Keratinocyte (primary cell): ENCODE measurements at regions not wholly inside any gene's neighbourhood (a gene's known extent, or its start where the extent isn't known, plus 50 kb on each side); places are given as distances from the start of the nearest gene placed in this dataset.

ENCODE experiments used
- DNase-seq: peaks from one replicate; pipeline ENCODE4 v3.0.0-alpha.2; 2011; ENCODE audit warnings: low read depth, missing footprints, low spot score
- FAIRE-seq: peaks from 2 replicates; lab custom pipeline; 2011; peaks lifted over from hg19 to GRCh38; lab: Jason Lieb, UNC
- H2AFZ ChIP-seq: 2 replicates; pipeline ENCODE4 v1.6.0; 2012; ENCODE audit warnings: low read length, control low read depth, inconsistent platforms; ENCODE audit not compliant: control insufficient read depth
- H3K27ac ChIP-seq: 2 replicates; pipeline ENCODE4 v1.5.1; 2011; ENCODE audit warnings: low read length; ENCODE audit not compliant: control insufficient read depth, insufficient read depth
- H3K27me3 ChIP-seq: 3 replicates; pipeline ENCODE4 v1.6.0; 2011; ENCODE audit warnings: low read length; ENCODE audit not compliant: control insufficient read depth, insufficient read depth; ENCODE audit errors: extremely low read depth
- H3K36me3 ChIP-seq, 2 experiments: 2 replicates in 1 of 2; 3 replicates in 1 of 2; pipeline ENCODE4 v1.5.1; 2011; ENCODE audit warnings: low read length in 2 of 2, mild to moderate bottlenecking in 1 of 2; ENCODE audit not compliant: control insufficient read depth in 2 of 2, insufficient read depth in 2 of 2; ENCODE audit errors: extremely low read depth in 1 of 2
- H3K4me1 ChIP-seq: 3 replicates; pipeline ENCODE4 v1.5.1; 2011; ENCODE audit warnings: low read length; ENCODE audit not compliant: control insufficient read depth, insufficient read depth; ENCODE audit errors: extremely low read depth
- H3K4me2 ChIP-seq: 3 replicates; pipeline ENCODE4 v1.6.0; 2011; ENCODE audit warnings: low read depth, low read length; ENCODE audit not compliant: control insufficient read depth, insufficient read depth; ENCODE audit errors: extremely low read depth
- H3K4me3 ChIP-seq, 3 experiments: fragments of 200-600 bp in 1 of 3; sonication (generic) in 1 of 3; 2 replicates in 2 of 3; 3 replicates in 1 of 3; pipeline ENCODE4 v1.5.1; 2011 to 2016; ENCODE audit warnings: low read length in 3 of 3, mild to moderate bottlenecking in 3 of 3, control low read depth in 2 of 3, inconsistent platforms in 1 of 3, low read depth in 1 of 3, mixed read lengths in 1 of 3, mixed run types in 1 of 3, moderate library complexity in 1 of 3; ENCODE audit not compliant: control insufficient read depth in 2 of 3, insufficient read depth in 2 of 3; ENCODE audit errors: extremely low read depth in 1 of 3
- H3K79me2 ChIP-seq: 2 replicates; pipeline ENCODE4 v1.6.0; 2012; ENCODE audit warnings: low read length; ENCODE audit not compliant: control insufficient read depth, insufficient read depth
- H3K9ac ChIP-seq: 3 replicates; pipeline ENCODE4 v1.6.0; 2011; ENCODE audit warnings: low read length; ENCODE audit not compliant: control insufficient read depth, insufficient read depth; ENCODE audit errors: extremely low read depth
- H3K9me1 ChIP-seq: 3 replicates; pipeline ENCODE4 v1.6.0; 2011; ENCODE audit warnings: low read length; ENCODE audit not compliant: control insufficient read depth, insufficient read depth; ENCODE audit errors: extremely low read depth
- H3K9me3 ChIP-seq: 2 replicates; pipeline ENCODE4 v1.5.1; 2012; ENCODE audit warnings: low read depth, low read length; ENCODE audit not compliant: control insufficient read depth
- H4K20me1 ChIP-seq: 3 replicates; pipeline ENCODE4 v1.6.0; 2011; ENCODE audit warnings: low read length; ENCODE audit not compliant: control insufficient read depth, insufficient read depth; ENCODE audit errors: extremely low read depth
- EZH2 ChIP-seq: IDR thresholded peaks from one replicate; pipeline ENCODE4 v1.6.1; 2012; ENCODE audit warnings: inconsistent platforms, mild to moderate bottlenecking, low read length, moderate library complexity
- dilution Hi-C: fragments of 300-500 bp; cut with MboI; formaldehyde crosslinking; loops from one replicate; pipeline ENCODE4 v1.7.0; 2020; ENCODE audit warnings: low sequenced_read_pairs; ENCODE audit not compliant: extremely low pct_ligation_motif_present
- TF ChIP-seq, protein P1 (sequence below), 3 experiments: IDR thresholded peaks in 1 of 3; conservative IDR thresholded peaks in 1 of 3; optimal IDR thresholded peaks in 1 of 3; 2 replicates in 2 of 3; 3 replicates in 1 of 3; pipeline versions ENCODE3 to v1.5.1; 2011; ENCODE audit warnings: low read length in 3 of 3, mild to moderate bottlenecking in 3 of 3, moderate library complexity in 2 of 3, control low read depth in 1 of 3, inconsistent platforms in 1 of 3; ENCODE audit not compliant: insufficient read depth in 2 of 3; ENCODE audit errors: extremely low read depth in 1 of 3

DNA sequence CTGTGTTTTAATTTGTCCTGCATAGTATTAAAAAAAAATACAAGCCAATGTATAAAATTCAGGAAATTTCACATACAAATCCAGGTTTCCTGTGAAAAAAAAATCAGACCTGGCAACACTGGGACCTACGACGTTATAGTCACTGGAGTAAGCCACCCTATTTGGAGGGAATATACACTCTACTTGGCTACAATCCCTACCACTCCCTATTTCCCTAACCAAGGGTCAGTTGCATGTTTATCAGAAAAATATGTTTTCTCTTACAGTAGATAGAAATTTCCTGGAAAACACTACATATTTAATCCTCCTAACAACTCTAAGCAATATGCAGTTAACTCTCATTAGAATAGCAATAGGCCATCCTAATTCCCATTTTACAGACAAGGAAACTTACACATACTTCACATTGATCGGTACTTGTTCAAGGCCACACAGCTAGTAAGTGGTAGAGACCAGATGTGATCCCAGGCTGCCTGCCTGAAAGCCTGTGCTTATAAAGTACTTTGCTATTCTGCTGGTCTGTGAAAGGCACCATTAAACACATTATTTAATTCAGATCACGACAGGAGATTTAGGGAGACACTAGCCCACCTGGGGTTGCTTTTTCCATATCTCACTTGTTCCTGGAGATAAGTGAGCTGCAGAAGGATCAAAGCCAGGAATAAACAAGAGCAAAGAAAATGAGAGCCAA is 70.8 kb downstream of the MFAP3 start:
- no peaks in the 10 kb centered on the region for H3K9me1 ChIP-seq
- TF ChIP-seq EZH2: no peak
- TF ChIP-seq, protein P1, sequence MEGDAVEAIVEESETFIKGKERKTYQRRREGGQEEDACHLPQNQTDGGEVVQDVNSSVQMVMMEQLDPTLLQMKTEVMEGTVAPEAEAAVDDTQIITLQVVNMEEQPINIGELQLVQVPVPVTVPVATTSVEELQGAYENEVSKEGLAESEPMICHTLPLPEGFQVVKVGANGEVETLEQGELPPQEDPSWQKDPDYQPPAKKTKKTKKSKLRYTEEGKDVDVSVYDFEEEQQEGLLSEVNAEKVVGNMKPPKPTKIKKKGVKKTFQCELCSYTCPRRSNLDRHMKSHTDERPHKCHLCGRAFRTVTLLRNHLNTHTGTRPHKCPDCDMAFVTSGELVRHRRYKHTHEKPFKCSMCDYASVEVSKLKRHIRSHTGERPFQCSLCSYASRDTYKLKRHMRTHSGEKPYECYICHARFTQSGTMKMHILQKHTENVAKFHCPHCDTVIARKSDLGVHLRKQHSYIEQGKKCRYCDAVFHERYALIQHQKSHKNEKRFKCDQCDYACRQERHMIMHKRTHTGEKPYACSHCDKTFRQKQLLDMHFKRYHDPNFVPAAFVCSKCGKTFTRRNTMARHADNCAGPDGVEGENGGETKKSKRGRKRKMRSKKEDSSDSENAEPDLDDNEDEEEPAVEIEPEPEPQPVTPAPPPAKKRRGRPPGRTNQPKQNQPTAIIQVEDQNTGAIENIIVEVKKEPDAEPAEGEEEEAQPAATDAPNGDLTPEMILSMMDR (optimal IDR thresholded peaks at IDR 0.05 in 1 of 3, IDR thresholded peaks at IDR 0.05 in 1 of 3, conservative IDR thresholded peaks at IDR 0.05 in 1 of 3; ENCODE audit: extremely low read depth in 1 of 3, insufficient read depth in 2 of 3, low read length in 3 of 3): no peak
- H2AFZ ChIP-seq: no peak overlapping the region
- no peak for FAIRE-seq
- no peak overlapping the region for H3K27ac ChIP-seq
- dilution Hi-C loops: no loop called here
- no peaks in the 10 kb centered on the region for H3K4me1 ChIP-seq
- H4K20me1 ChIP-seq: no peaks in the 10 kb centered on the region
- DNase-seq: no peak
- no peak overlapping the region for H3K9ac ChIP-seq
- H3K4me3 ChIP-seq: no peak overlapping the region
- no peaks in the 10 kb centered on the region for H3K36me3 ChIP-seq
- H3K79me2 ChIP-seq: no peaks in the 10 kb centered on the region
- H3K4me2 ChIP-seq: no peak overlapping the region
- no peaks in the 10 kb centered on the region for H3K27me3 ChIP-seq
- H3K9me3 ChIP-seq: no peaks in the 10 kb centered on the region

DNA sequence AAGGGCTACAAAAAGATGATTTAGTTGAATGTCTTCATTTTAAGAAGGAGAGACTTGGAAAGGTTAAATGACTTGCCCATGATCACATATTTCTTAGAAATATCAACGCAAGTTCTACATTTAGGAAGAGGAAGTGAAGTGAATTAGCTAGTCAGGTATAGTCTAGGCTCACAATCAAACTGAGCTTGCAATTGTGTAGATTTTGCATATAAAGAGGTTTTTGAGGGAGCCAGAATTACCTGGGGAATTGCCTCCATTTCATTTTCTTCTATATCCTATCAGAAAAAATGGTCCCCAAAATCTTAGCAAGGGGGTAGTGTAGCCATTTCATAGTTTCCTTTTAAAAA is 71.3 kb downstream of the MFAP3 start:
- FAIRE-seq (no peak), DNase-seq (no peak)
- Histone ChIP-seq H3K27ac (no peak overlapping the region), H3K9ac (no peak overlapping the region), H3K36me3 (no peaks in the 10 kb centered on the region), H4K20me1 (no peaks in the 10 kb centered on the region), H3K4me2 (no peak overlapping the region), H2AFZ (no peak overlapping the region), H3K4me3 (no peak overlapping the region), H3K4me1 (no peaks in the 10 kb centered on the region), H3K9me1 (no peaks in the 10 kb centered on the region), H3K79me2 (no peaks in the 10 kb centered on the region), H3K27me3 (no peaks in the 10 kb centered on the region), H3K9me3 (no peaks in the 10 kb centered on the region)
- dilution Hi-C loops: no loop called here
- TF ChIP-seq, protein P1 (optimal IDR thresholded peaks at IDR 0.05 in 1 of 3, IDR thresholded peaks at IDR 0.05 in 1 of 3, conservative IDR thresholded peaks at IDR 0.05 in 1 of 3; ENCODE audit: extremely low read depth in 1 of 3, insufficient read depth in 2 of 3, low read length in 3 of 3): no peak
- no peak for TF ChIP-seq EZH2
